ENCODE measurements at regions not wholly inside any gene's neighbourhood (a gene's known extent, or its start where the extent isn't known, plus 50 kb on each side); places are given as distances from the start of the nearest gene placed in this dataset.

GRCh38 chr2:125576558-125576957 lies 1079.4 kb upstream of the GYPC start:
- TF ChIP-seq EZH2 (IDR thresholded peaks at IDR 0.05; ENCODE audit: borderline replicate concordance, low read length) (no peak), CTCF (IDR thresholded peaks at IDR 0.05; ENCODE audit: low read length) (no peak)
